NCI-H1930 (cell line): ENCODE measurements at regions not wholly inside any gene's neighbourhood (a gene's known extent, or its start where the extent isn't known, plus 50 kb on each side); places are given as distances from the start of the nearest gene placed in this dataset.
"Not testable (repeated sequence)": the region's sequence is repeated elsewhere in the genome, so short reads cannot be mapped to it uniquely, and the experiment has no call there.

ENCODE experiments used
- DNase-seq, 2 experiments: peaks; one replicate each; lab custom pipeline; 2025; lab: John Stamatoyannopoulos, UW

- DNase-seq: not testable (repeated sequence)
Measured at GRCh38 chr6:142016666-142017065, 116.1 kb upstream of the GJE1 start.

GRCh38 chr6:142015463-142015862 lies 117.3 kb upstream of the GJE1 start:
- DNase-seq: not testable (repeated sequence)

- DNase-seq: no peak
Measured at GRCh38 chr6:142015011-142015410, 117.7 kb upstream of the GJE1 start.

GRCh38 chr6:142014515-142014914 lies 118.2 kb upstream of the GJE1 start:
- DNase-seq: no peak

GRCh38 chr6:142013875-142014495 lies 118.7 kb upstream of the GJE1 start:
- no peak for DNase-seq

- no peak for DNase-seq
Measured at GRCh38 chr6:142013287-142013686, 119.4 kb upstream of the GJE1 start.

- no peak for DNase-seq
Measured at GRCh38 chr6:142011775-142012174, 121.0 kb upstream of the GJE1 start.

- no peak for DNase-seq
Measured at GRCh38 chr6:142011156-142011555, 121.6 kb upstream of the GJE1 start.

- no peak for DNase-seq
Measured at GRCh38 chr6:142009647-142010046, 123.1 kb upstream of the GJE1 start.

- no peak for DNase-seq
Measured at GRCh38 chr6:142008781-142009180, 123.9 kb upstream of the GJE1 start.

GRCh38 chr6:142008016-142008735 lies 124.5 kb upstream of the GJE1 start:
- DNase-seq: no peak

- no peak for DNase-seq
Measured at GRCh38 chr6:142005021-142005420, 127.7 kb upstream of the GJE1 start.

- DNase-seq: no peak
Measured at GRCh38 chr6:142002825-142003405, 129.8 kb upstream of the GJE1 start.

GRCh38 chr6:141996823-141997222 lies 135.9 kb upstream of the GJE1 start:
- DNase-seq: no peak

GRCh38 chr6:141992109-141992508 lies 140.6 kb upstream of the GJE1 start:
- no peak for DNase-seq

GRCh38 chr6:141990840-141991239 lies 141.9 kb upstream of the GJE1 start:
- no peak for DNase-seq

- no peak for DNase-seq
Measured at GRCh38 chr6:141989706-141989959, 143.1 kb upstream of the GJE1 start.

- no peak for DNase-seq
Measured at GRCh38 chr6:141988954-141989705, 143.6 kb upstream of the GJE1 start.

- DNase-seq: no peak
Measured at GRCh38 chr6:141988327-141988726, 144.4 kb upstream of the GJE1 start.

GRCh38 chr6:141986457-141986856 lies 146.3 kb upstream of the GJE1 start:
- no peak for DNase-seq

GRCh38 chr6:141981190-141981589 lies 151.5 kb upstream of the GJE1 start:
- DNase-seq: no peak

- no peak for DNase-seq
Measured at GRCh38 chr6:141977782-141978181, 154.9 kb upstream of the GJE1 start.

GRCh38 chr6:141976994-141977393 lies 155.7 kb upstream of the GJE1 start:
- no peak for DNase-seq
